Activated naive CD4-positive, alpha-beta T cell treated with anti-CD3 and anti-CD28 coated beads, Interleukin-2, amount 50 U/mL, for 72 hours (primary cell): ENCODE measurements at regions not wholly inside any gene's neighbourhood (a gene's known extent, or its start where the extent isn't known, plus 50 kb on each side); places are given as distances from the start of the nearest gene placed in this dataset.
"Not testable (repeated sequence)": the region's sequence is repeated elsewhere in the genome, so short reads cannot be mapped to it uniquely, and the experiment has no call there.

ENCODE experiments used
- ATAC-seq, 2 donors: fragments of 150-1000 bp; cut with Tn5 transposase; 2 replicates each; pipeline ENCODE4 v1.10.0; 2021; ENCODE audit warnings: mild to moderate bottlenecking in 2 of 2, moderate library complexity in 2 of 2
- DNase-seq, 2 donors: peaks; one replicate each; pipeline ENCODE4 v3.0.0; 2021 to 2022; ENCODE audit warnings: low spot score in 2 of 2
- H3K27ac Mint-ChIP-seq, 2 donors: one replicate each; pipeline ENCODE4 v1.8.0; 2022; ENCODE audit warnings: mild to moderate bottlenecking in 2 of 2, mixed read lengths in 2 of 2
- H3K36me3 Mint-ChIP-seq, 2 donors: one replicate each; pipeline ENCODE4 v1.8.0; 2022; ENCODE audit warnings: mixed read lengths in 2 of 2
- H3K9me3 Mint-ChIP-seq, 2 donors: one replicate each; pipeline ENCODE4 v1.8.0; 2022; ENCODE audit warnings: mixed read lengths in 2 of 2

GRCh38 chr2:185384822-185385560 lies 353.6 kb upstream of the FSIP2 start:
- H3K9me3 Mint-ChIP-seq = peaks cover 0 to 3% of the 10 kb centered on the region in 2 donors
- DNase-seq (no peak), ATAC-seq (no peak)
- H3K27ac Mint-ChIP-seq = no peak overlapping the region
- H3K36me3 Mint-ChIP-seq = no peaks in the 10 kb centered on the region

GRCh38 chr2:185388226-185388625 lies 350.4 kb upstream of the FSIP2 start:
- no peak overlapping the region for H3K27ac Mint-ChIP-seq
- no peaks in the 10 kb centered on the region for H3K36me3 Mint-ChIP-seq
- ATAC-seq = no peak
- peaks cover 0 to 3% of the 10 kb centered on the region in 2 donors for H3K9me3 Mint-ChIP-seq
- DNase-seq = no peak

- H3K27ac Mint-ChIP-seq = no peak overlapping the region
- ATAC-seq = no peak
- no peak for DNase-seq
- H3K9me3 Mint-ChIP-seq = peaks cover 0 to 3% of the 10 kb centered on the region in 2 donors
- H3K36me3 Mint-ChIP-seq = no peaks in the 10 kb centered on the region
Measured at GRCh38 chr2:185391543-185391942, 347.1 kb upstream of the FSIP2 start.

GRCh38 chr2:185393091-185393490 lies 345.5 kb upstream of the FSIP2 start:
- DNase-seq (no peak), ATAC-seq (no peak)
- no peaks in the 10 kb centered on the region for H3K36me3 Mint-ChIP-seq
- H3K27ac Mint-ChIP-seq = no peak overlapping the region
- peaks cover 0 to 1% of the 10 kb centered on the region in 2 donors for H3K9me3 Mint-ChIP-seq

GRCh38 chr2:185402474-185402873 lies 336.1 kb upstream of the FSIP2 start:
- Mint-ChIP-seq H3K9me3 (peaks cover 6 to 12% of the 10 kb centered on the region in 2 donors), H3K27ac (no peak overlapping the region), H3K36me3 (no peaks in the 10 kb centered on the region)
- no peak for ATAC-seq
- no peak for DNase-seq

GRCh38 chr2:185404578-185404977 lies 334.0 kb upstream of the FSIP2 start:
- DNase-seq = no peak
- H3K9me3 Mint-ChIP-seq = peaks cover 5 to 6% of the 10 kb centered on the region in 2 donors
- H3K36me3 Mint-ChIP-seq = no peaks in the 10 kb centered on the region
- no peak overlapping the region for H3K27ac Mint-ChIP-seq
- ATAC-seq = no peak

GRCh38 chr2:185417111-185417510 lies 321.5 kb upstream of the FSIP2 start:
- no peak overlapping the region for H3K27ac Mint-ChIP-seq
- DNase-seq (no peak), ATAC-seq (no peak)
- H3K36me3 Mint-ChIP-seq = no peaks in the 10 kb centered on the region
- peaks cover 4 to 6% of the 10 kb centered on the region in 2 donors for H3K9me3 Mint-ChIP-seq

GRCh38 chr2:185417688-185418087 lies 320.9 kb upstream of the FSIP2 start:
- ATAC-seq (no peak), DNase-seq (no peak)
- H3K27ac Mint-ChIP-seq = no peak overlapping the region
- H3K9me3 Mint-ChIP-seq = peaks cover 4 to 6% of the 10 kb centered on the region in 2 donors
- H3K36me3 Mint-ChIP-seq = no peaks in the 10 kb centered on the region

- not testable (repeated sequence) for H3K27ac Mint-ChIP-seq, DNase-seq, H3K9me3 Mint-ChIP-seq, H3K36me3 Mint-ChIP-seq, ATAC-seq
Measured at GRCh38 chr2:185424958-185425629, 313.5 kb upstream of the FSIP2 start.

GRCh38 chr2:185428000-185428399 lies 310.6 kb upstream of the FSIP2 start:
- Mint-ChIP-seq H3K36me3 (no peaks in the 10 kb centered on the region), H3K27ac (no peak overlapping the region), H3K9me3 (peaks cover 0 to 4% of the 10 kb centered on the region in 2 donors)
- DNase-seq (no peak), ATAC-seq (no peak)

GRCh38 chr2:185433824-185434223 lies 304.8 kb upstream of the FSIP2 start:
- Mint-ChIP-seq H3K36me3 (no peaks in the 10 kb centered on the region), H3K27ac (no peak overlapping the region), H3K9me3 (peaks cover 8 to 12% of the 10 kb centered on the region in 2 donors)
- ATAC-seq (no peak), DNase-seq (no peak)

- Mint-ChIP-seq H3K36me3 (no peaks in the 10 kb centered on the region), H3K27ac (no peak overlapping the region), H3K9me3 (peaks cover 8% of the 10 kb centered on the region in 2 donors)
- DNase-seq (no peak), ATAC-seq (no peak)
Measured at GRCh38 chr2:185436787-185437372, 301.7 kb upstream of the FSIP2 start.

- DNase-seq (no peak), ATAC-seq (no peak)
- H3K9me3 Mint-ChIP-seq = peaks cover 4% of the 10 kb centered on the region in 2 donors
- no peak overlapping the region for H3K27ac Mint-ChIP-seq
- no peaks in the 10 kb centered on the region for H3K36me3 Mint-ChIP-seq
Measured at GRCh38 chr2:185441486-185442005, 297.1 kb upstream of the FSIP2 start.

GRCh38 chr2:185456517-185456916 lies 282.1 kb upstream of the FSIP2 start:
- ATAC-seq (no peak), DNase-seq (no peak)
- H3K9me3 Mint-ChIP-seq = peaks cover 7 to 8% of the 10 kb centered on the region in 2 donors
- peaks cover 8% of the 10 kb centered on the region in 2 donors for H3K36me3 Mint-ChIP-seq
- no peak overlapping the region for H3K27ac Mint-ChIP-seq

- ATAC-seq (no peak), DNase-seq (no peak)
- peaks cover 5 to 6% of the 10 kb centered on the region in 2 donors for H3K9me3 Mint-ChIP-seq
- no peak overlapping the region for H3K27ac Mint-ChIP-seq
- peaks cover 0 to 4% of the 10 kb centered on the region in 2 donors for H3K36me3 Mint-ChIP-seq
Measured at GRCh38 chr2:185463481-185463880, 275.1 kb upstream of the FSIP2 start.

- no peak for DNase-seq
- ATAC-seq = no peak
- Mint-ChIP-seq H3K27ac (no peak overlapping the region), H3K36me3 (peaks cover 0 to 4% of the 10 kb centered on the region in 2 donors), H3K9me3 (peaks cover 6 to 10% of the 10 kb centered on the region in 2 donors)
Measured at GRCh38 chr2:185466915-185467314, 271.7 kb upstream of the FSIP2 start.

- H3K36me3 Mint-ChIP-seq = no peaks in the 10 kb centered on the region
Measured at GRCh38 chr2:185471441-185471840, 267.2 kb upstream of the FSIP2 start.

More at GRCh38 chr2:185471441-185471840, 267.2 kb upstream of the FSIP2 start:
- peaks cover 0 to 5% of the 10 kb centered on the region in 2 donors for H3K9me3 Mint-ChIP-seq
- DNase-seq (no peak), ATAC-seq (no peak)
- no peak overlapping the region for H3K27ac Mint-ChIP-seq
